Keratinocyte (primary cell): ENCODE measurements at regions not wholly inside any gene's neighbourhood (a gene's known extent, or its start where the extent isn't known, plus 50 kb on each side); places are given as distances from the start of the nearest gene placed in this dataset.

Source experiments
- DNase-seq: peaks from one replicate; pipeline ENCODE4 v3.0.0-alpha.2; 2011; ENCODE audit warnings: low read depth, missing footprints, low spot score
- FAIRE-seq: peaks from 2 replicates; lab custom pipeline; 2011; peaks lifted over from hg19 to GRCh38; lab: Jason Lieb, UNC
- H2AFZ ChIP-seq: 2 replicates; pipeline ENCODE4 v1.6.0; 2012; ENCODE audit warnings: low read length, control low read depth, inconsistent platforms; ENCODE audit not compliant: control insufficient read depth
- H3K27ac ChIP-seq: 2 replicates; pipeline ENCODE4 v1.5.1; 2011; ENCODE audit warnings: low read length; ENCODE audit not compliant: control insufficient read depth, insufficient read depth
- H3K27me3 ChIP-seq: 3 replicates; pipeline ENCODE4 v1.6.0; 2011; ENCODE audit warnings: low read length; ENCODE audit not compliant: control insufficient read depth, insufficient read depth; ENCODE audit errors: extremely low read depth
- H3K36me3 ChIP-seq, 2 experiments: 2 replicates in 1 of 2; 3 replicates in 1 of 2; pipeline ENCODE4 v1.5.1; 2011; ENCODE audit warnings: low read length in 2 of 2, mild to moderate bottlenecking in 1 of 2; ENCODE audit not compliant: control insufficient read depth in 2 of 2, insufficient read depth in 2 of 2; ENCODE audit errors: extremely low read depth in 1 of 2
- H3K4me1 ChIP-seq: 3 replicates; pipeline ENCODE4 v1.5.1; 2011; ENCODE audit warnings: low read length; ENCODE audit not compliant: control insufficient read depth, insufficient read depth; ENCODE audit errors: extremely low read depth
- H3K4me2 ChIP-seq: 3 replicates; pipeline ENCODE4 v1.6.0; 2011; ENCODE audit warnings: low read depth, low read length; ENCODE audit not compliant: control insufficient read depth, insufficient read depth; ENCODE audit errors: extremely low read depth
- H3K4me3 ChIP-seq, 3 experiments: fragments of 200-600 bp in 1 of 3; sonication (generic) in 1 of 3; 2 replicates in 2 of 3; 3 replicates in 1 of 3; pipeline ENCODE4 v1.5.1; 2011 to 2016; ENCODE audit warnings: low read length in 3 of 3, mild to moderate bottlenecking in 3 of 3, control low read depth in 2 of 3, inconsistent platforms in 1 of 3, low read depth in 1 of 3, mixed read lengths in 1 of 3, mixed run types in 1 of 3, moderate library complexity in 1 of 3; ENCODE audit not compliant: control insufficient read depth in 2 of 3, insufficient read depth in 2 of 3; ENCODE audit errors: extremely low read depth in 1 of 3
- H3K79me2 ChIP-seq: 2 replicates; pipeline ENCODE4 v1.6.0; 2012; ENCODE audit warnings: low read length; ENCODE audit not compliant: control insufficient read depth, insufficient read depth
- H3K9ac ChIP-seq: 3 replicates; pipeline ENCODE4 v1.6.0; 2011; ENCODE audit warnings: low read length; ENCODE audit not compliant: control insufficient read depth, insufficient read depth; ENCODE audit errors: extremely low read depth
- H3K9me1 ChIP-seq: 3 replicates; pipeline ENCODE4 v1.6.0; 2011; ENCODE audit warnings: low read length; ENCODE audit not compliant: control insufficient read depth, insufficient read depth; ENCODE audit errors: extremely low read depth
- H3K9me3 ChIP-seq: 2 replicates; pipeline ENCODE4 v1.5.1; 2012; ENCODE audit warnings: low read depth, low read length; ENCODE audit not compliant: control insufficient read depth
- H4K20me1 ChIP-seq: 3 replicates; pipeline ENCODE4 v1.6.0; 2011; ENCODE audit warnings: low read length; ENCODE audit not compliant: control insufficient read depth, insufficient read depth; ENCODE audit errors: extremely low read depth
- CTCF ChIP-seq, 3 experiments: IDR thresholded peaks in 1 of 3; conservative IDR thresholded peaks in 1 of 3; optimal IDR thresholded peaks in 1 of 3; 2 replicates in 2 of 3; 3 replicates in 1 of 3; pipeline versions ENCODE3 to v1.5.1; 2011; ENCODE audit warnings: low read length in 3 of 3, mild to moderate bottlenecking in 3 of 3, moderate library complexity in 2 of 3, control low read depth in 1 of 3, inconsistent platforms in 1 of 3; ENCODE audit not compliant: insufficient read depth in 2 of 3; ENCODE audit errors: extremely low read depth in 1 of 3
- EZH2 ChIP-seq: IDR thresholded peaks from one replicate; pipeline ENCODE4 v1.6.1; 2012; ENCODE audit warnings: inconsistent platforms, mild to moderate bottlenecking, low read length, moderate library complexity
- dilution Hi-C: fragments of 300-500 bp; cut with MboI; formaldehyde crosslinking; loops from one replicate; pipeline ENCODE4 v1.7.0; 2020; ENCODE audit warnings: low sequenced_read_pairs; ENCODE audit not compliant: extremely low pct_ligation_motif_present

- no peaks in the 10 kb centered on the region for H3K9me3 ChIP-seq
- H2AFZ ChIP-seq: no peak overlapping the region
- FAIRE-seq (peak; percentile 78), DNase-seq (no peak)
- H3K9me1 ChIP-seq: no peaks in the 10 kb centered on the region
- peak overlapping the region; percentile 92 for H3K4me2 ChIP-seq
- peaks cover 64% of the 10 kb centered on the region for H3K4me1 ChIP-seq
- H3K79me2 ChIP-seq: no peaks in the 10 kb centered on the region
- peak overlapping the region; percentile 94 for H3K27ac ChIP-seq
- no peaks in the 10 kb centered on the region for H3K36me3 ChIP-seq
- TF ChIP-seq EZH2: no peak
- no peak for TF ChIP-seq CTCF (optimal IDR thresholded peaks at IDR 0.05 in 1 of 3, IDR thresholded peaks at IDR 0.05 in 1 of 3, conservative IDR thresholded peaks at IDR 0.05 in 1 of 3; ENCODE audit: extremely low read depth in 1 of 3, insufficient read depth in 2 of 3, low read length in 3 of 3)
- peak overlapping the region; percentile 35 to 61 (median 51) for H3K4me3 ChIP-seq
- H3K27me3 ChIP-seq: no peaks in the 10 kb centered on the region
- dilution Hi-C loops: no loop called here
- peak overlapping the region; percentile 83 for H3K9ac ChIP-seq
- H4K20me1 ChIP-seq: no peaks in the 10 kb centered on the region
Observed at GRCh38 chr20:53736122-53736756, 142.6 kb upstream of the ZNF217 start.

GRCh38 chr20:53735536-53736050 lies 142.0 kb upstream of the ZNF217 start:
- Histone ChIP-seq H3K4me1 (peaks cover 57% of the 10 kb centered on the region), H3K4me2 (peak overlapping the region; percentile 92), H3K79me2 (no peaks in the 10 kb centered on the region), H3K4me3 (peak overlapping the region; percentile 35 to 61 (median 51)), H4K20me1 (no peaks in the 10 kb centered on the region), H3K36me3 (no peaks in the 10 kb centered on the region), H2AFZ (no peak overlapping the region), H3K9me3 (no peaks in the 10 kb centered on the region), H3K27ac (peak overlapping the region; percentile 94), H3K9ac (peak overlapping the region; percentile 83), H3K9me1 (no peaks in the 10 kb centered on the region), H3K27me3 (no peaks in the 10 kb centered on the region)
- FAIRE-seq (peak; percentile 84), DNase-seq (no peak)
- dilution Hi-C loops: no loop called here
- TF ChIP-seq EZH2 (no peak), CTCF (optimal IDR thresholded peaks at IDR 0.05 in 1 of 3, IDR thresholded peaks at IDR 0.05 in 1 of 3, conservative IDR thresholded peaks at IDR 0.05 in 1 of 3; ENCODE audit: extremely low read depth in 1 of 3, insufficient read depth in 2 of 3, low read length in 3 of 3) (no peak)
